ENCODE measurements at regions not wholly inside any gene's neighbourhood (a gene's known extent, or its start where the extent isn't known, plus 50 kb on each side); places are given as distances from the start of the nearest gene placed in this dataset.

GRCh38 chr10:52688899-52689298 lies 83.7 kb downstream of the MBL2 start:
- no peak for DNase-seq (ENCODE audit: low read depth in 2 of 2)

GRCh38 chr10:52696232-52696631 lies 76.4 kb downstream of the MBL2 start:
- DNase-seq (ENCODE audit: low read depth in 2 of 2) = no peak

- DNase-seq (ENCODE audit: low read depth in 2 of 2) = no peak
Measured at GRCh38 chr10:52701647-52702046, 70.9 kb downstream of the MBL2 start.

- DNase-seq (ENCODE audit: low read depth in 2 of 2) = no peak
Measured at GRCh38 chr10:52703451-52703850, 69.1 kb downstream of the MBL2 start.

- no peak for DNase-seq (ENCODE audit: low read depth in 2 of 2)
Measured at GRCh38 chr10:52703898-52704297, 68.7 kb downstream of the MBL2 start.

GRCh38 chr10:52706332-52707070 lies 66.1 kb downstream of the MBL2 start:
- DNase-seq (ENCODE audit: low read depth in 2 of 2) = no peak

All from stimulated activated CD4-positive, alpha-beta T cell treated with anti-CD3 and anti-CD28 coated beads, Interleukin-4, amount 100 ng/mL, for 48 hours (primary cell).